Liver (tissue), 8 donors: ENCODE measurements at regions not wholly inside any gene's neighbourhood (a gene's known extent, or its start where the extent isn't known, plus 50 kb on each side); places are given as distances from the start of the nearest gene placed in this dataset.

Source experiments
- DNase-seq: peaks from one replicate; pipeline ENCODE4 v3.0.0-alpha.2; 2017; ENCODE audit warnings: low spot score
- H3K27ac ChIP-seq, 2 donors: one replicate each; pipeline ENCODE4 v1.7.0; 2013; ENCODE audit warnings: inconsistent platforms in 2 of 2, low read length in 2 of 2, control low read depth in 1 of 2, low read depth in 1 of 2, mild to moderate bottlenecking in 1 of 2
- H3K27me3 ChIP-seq, 4 donors: one replicate each; pipeline versions ENCODE4 v1.6.1 to v1.7.0; 2013; ENCODE audit warnings: low read length in 3 of 4, inconsistent platforms in 1 of 4, mild to moderate bottlenecking in 1 of 4, moderate library complexity in 1 of 4; ENCODE audit not compliant: control insufficient read depth in 4 of 4, insufficient read depth in 4 of 4
- H3K36me3 ChIP-seq, 4 donors: one replicate each; pipeline versions ENCODE4 v1.6.1 to v1.7.0; 2013; ENCODE audit warnings: low read length in 3 of 4, mild to moderate bottlenecking in 3 of 4, low read depth in 1 of 4, moderate library complexity in 1 of 4; ENCODE audit not compliant: control insufficient read depth in 4 of 4, insufficient read depth in 3 of 4
- H3K4me1 ChIP-seq, 4 donors: one replicate each; pipeline versions ENCODE4 v1.6.1 to v1.7.0; 2013; ENCODE audit warnings: low read length in 3 of 4, mild to moderate bottlenecking in 3 of 4, moderate library complexity in 1 of 4; ENCODE audit not compliant: control insufficient read depth in 4 of 4, insufficient read depth in 4 of 4
- H3K4me3 ChIP-seq, 3 donors: one replicate each; pipeline versions ENCODE4 v1.6.1 to v1.7.0; 2013; ENCODE audit warnings: low read length in 3 of 3, control low read depth in 1 of 3, low read depth in 1 of 3, mild to moderate bottlenecking in 1 of 3
- H3K9ac ChIP-seq, 2 donors: one replicate each; pipeline ENCODE4 v1.7.0; 2013; ENCODE audit warnings: low read length in 2 of 2, mild to moderate bottlenecking in 2 of 2, moderate library complexity in 2 of 2, control low read depth in 1 of 2, low read depth in 1 of 2
- H3K9me3 ChIP-seq, 4 donors: one replicate each; pipeline versions ENCODE4 v1.6.1 to v1.7.0; 2013; ENCODE audit warnings: low read length in 3 of 4; ENCODE audit not compliant: control insufficient read depth in 4 of 4
- ATF3 ChIP-seq: IDR thresholded peaks from 2 replicates; pipeline ENCODE4 v1.6.1; 2016; ENCODE audit warnings: antibody characterized with exemption
- CTCF ChIP-seq: fragments of 150-350 bp; IDR thresholded peaks from 2 replicates; pipeline ENCODE4 v1.5.1; 2017; ENCODE audit warnings: improper control_type of control experiment, low read depth, low read length; ENCODE audit not compliant: missing input control
- EGR1 ChIP-seq, 2 donors: IDR thresholded peaks; 2 replicates each; pipeline ENCODE4 v1.6.1; 2016 to 2018; ENCODE audit warnings: antibody characterized with exemption in 2 of 2, low read depth in 2 of 2
- FOXA1 ChIP-seq: IDR thresholded peaks from 2 replicates; pipeline ENCODE4 v1.6.1; 2016; ENCODE audit warnings: antibody characterized with exemption
- FOXA2 ChIP-seq: IDR thresholded peaks from 2 replicates; pipeline ENCODE4 v1.6.1; 2016; ENCODE audit warnings: antibody characterized with exemption
- GABPA ChIP-seq, 2 donors: IDR thresholded peaks in 1 of 2; conservative IDR thresholded peaks in 1 of 2; 2 replicates each; pipeline ENCODE4 v1.6.1; 2016; ENCODE audit warnings: antibody characterized with exemption in 2 of 2, mild to moderate bottlenecking in 1 of 2, moderate library complexity in 1 of 2
- HNF4A ChIP-seq, 2 donors: conservative IDR thresholded peaks; 2 replicates each; pipeline ENCODE4 v1.6.1; 2016; ENCODE audit warnings: antibody characterized with exemption in 2 of 2, mild to moderate bottlenecking in 2 of 2
- HNF4G ChIP-seq: IDR thresholded peaks from 2 replicates; pipeline ENCODE4 v1.6.1; 2016; ENCODE audit warnings: antibody characterized with exemption
- JUND ChIP-seq, 2 donors: IDR thresholded peaks; 2 replicates each; pipeline ENCODE4 v1.6.1; 2016; ENCODE audit warnings: antibody characterized with exemption in 2 of 2
- MAX ChIP-seq: IDR thresholded peaks from 2 replicates; pipeline ENCODE4 v1.6.1; 2016; ENCODE audit warnings: antibody characterized with exemption
- NR2F2 ChIP-seq: IDR thresholded peaks from 2 replicates; pipeline ENCODE4 v1.6.1; 2016; ENCODE audit warnings: antibody characterized with exemption
- RAD21 ChIP-seq, 2 donors: IDR thresholded peaks; 2 replicates each; pipeline ENCODE4 v1.6.1; 2016; ENCODE audit warnings: antibody characterized with exemption in 2 of 2, mild to moderate bottlenecking in 2 of 2
- REST ChIP-seq: IDR thresholded peaks from 2 replicates; pipeline ENCODE4 v1.6.1; 2016; ENCODE audit warnings: antibody characterized with exemption, mild to moderate bottlenecking
- RXRA ChIP-seq, 2 donors: IDR thresholded peaks; 2 replicates each; pipeline ENCODE4 v1.6.1; 2017 to 2018; ENCODE audit warnings: antibody characterized with exemption in 2 of 2, mild to moderate bottlenecking in 1 of 2
- SP1 ChIP-seq: IDR thresholded peaks from 2 replicates; pipeline ENCODE4 v1.6.1; 2018; ENCODE audit warnings: antibody characterized with exemption, mild to moderate bottlenecking
- TAF1 ChIP-seq: conservative IDR thresholded peaks from 2 replicates; pipeline ENCODE4 v1.6.1; 2016; ENCODE audit warnings: antibody characterized with exemption, mild to moderate bottlenecking
- YY1 ChIP-seq: IDR thresholded peaks from 2 replicates; pipeline ENCODE4 v1.6.1; 2016; ENCODE audit warnings: antibody characterized with exemption, mild to moderate bottlenecking
- ZBTB33 ChIP-seq: IDR thresholded peaks from 2 replicates; pipeline ENCODE4 v1.6.1; 2016; ENCODE audit warnings: antibody characterized with exemption
- whole genome bisulfite sequencing: extraction: QIAGEN DNeasy Blood & Tissue Kit; methylation state at CpG from one replicate; pipeline ENCODE4 v1.1.7; 2013; 5-methylcytosine and 5-hydroxymethylcytosine counted together
- donor health status: healthy.
- donor health status: healthy.
- donor health status: healthy.
- donor health status: healthy.
- donor health status: healthy.

DNA sequence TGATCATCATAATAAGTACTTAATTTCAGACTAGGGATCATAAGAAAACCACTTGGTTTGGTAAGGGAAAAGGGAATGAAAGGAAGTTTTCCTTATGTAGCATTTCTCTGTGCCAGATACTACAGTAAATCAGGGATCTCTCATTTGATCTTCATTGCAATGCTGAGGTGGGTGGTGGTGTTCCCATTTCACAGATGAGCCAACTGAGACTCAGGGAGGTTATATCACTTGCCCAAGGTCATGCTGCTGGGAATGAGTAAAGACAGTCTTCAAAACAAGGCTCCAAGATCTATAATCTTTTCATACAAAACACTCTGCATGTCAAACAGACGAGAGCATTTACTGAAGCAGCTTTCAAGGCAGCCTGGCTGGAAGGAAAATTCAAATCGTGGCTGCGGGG is 124.6 kb downstream of the GP2 start:
- H3K27ac ChIP-seq, result no peak overlapping the region
- H3K4me1 ChIP-seq, result no peaks in the 10 kb centered on the region
- H3K9me3 ChIP-seq, result peaks cover 0 to 2% (median 0%) of the 10 kb centered on the region in 4 donors
- no peaks in the 10 kb centered on the region for H3K36me3 ChIP-seq
- no peak overlapping the region for H3K9ac ChIP-seq
- no peak overlapping the region for H3K4me3 ChIP-seq
- WGBS, result 73% methylated on average over 3 of the region's 3 CpGs
- peaks cover 0 to 13% (median 2%) of the 10 kb centered on the region in 4 donors for H3K27me3 ChIP-seq
- no peak for DNase-seq
- TF ChIP-seq FOXA1, result no peak
- no peak for TF ChIP-seq NR2F2

DNA sequence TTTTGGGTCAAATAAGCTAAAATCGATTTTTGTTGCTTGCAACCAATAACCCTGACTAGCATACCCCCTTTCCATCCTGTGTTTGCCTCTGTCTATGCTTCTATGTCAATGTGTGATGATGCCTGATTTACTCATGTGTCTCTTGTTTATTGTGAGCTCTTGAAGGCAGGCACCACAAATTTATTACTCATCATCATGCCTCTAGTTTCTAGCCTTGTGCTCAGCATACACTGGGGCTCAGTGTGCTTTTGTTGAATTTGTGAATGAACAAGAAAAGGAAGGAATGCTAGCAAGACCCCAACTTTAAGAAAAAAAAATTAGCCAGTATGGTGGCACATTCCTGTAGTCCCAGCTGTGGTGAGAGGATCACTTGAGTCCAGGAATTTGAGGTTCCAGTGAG is 119.1 kb upstream of the GPR139 start:
- WGBS, result 27% methylated on average over 1 of the region's 1 CpG
- no peak overlapping the region for H3K4me3 ChIP-seq

More for the DNA sequence above, 119.1 kb upstream of the GPR139 start:
- no peaks in the 10 kb centered on the region for H3K36me3 ChIP-seq
- TF ChIP-seq YY1, result no peak
- no peak for TF ChIP-seq REST
- TF ChIP-seq ZBTB33, result no peak
- no peak for TF ChIP-seq RAD21 (IDR thresholded peaks at IDR 0.05)
- no peak for TF ChIP-seq JUND (IDR thresholded peaks at IDR 0.05)
- no peak for TF ChIP-seq FOXA2
- no peak for TF ChIP-seq EGR1 (IDR thresholded peaks at IDR 0.05; ENCODE audit: low read depth in 2 of 2)
- no peak for TF ChIP-seq SP1
- no peak for TF ChIP-seq TAF1
- TF ChIP-seq CTCF, result no peak
- no peak for TF ChIP-seq MAX
- no peak for TF ChIP-seq GABPA (IDR thresholded peaks at IDR 0.05 in 1 of 2, conservative IDR thresholded peaks at IDR 0.05 in 1 of 2)
- TF ChIP-seq ATF3, result no peak
- TF ChIP-seq HNF4A (conservative IDR thresholded peaks at IDR 0.05), result no peak
- TF ChIP-seq HNF4G, result no peak
- TF ChIP-seq NR2F2, result no peak
- TF ChIP-seq RXRA (IDR thresholded peaks at IDR 0.05), result no peak
- no peak overlapping the region for H3K9ac ChIP-seq
- no peak for DNase-seq
- H3K27ac ChIP-seq, result no peak overlapping the region
- H3K4me1 ChIP-seq, result no peaks in the 10 kb centered on the region
- peaks cover 0 to 2% (median 0%) of the 10 kb centered on the region in 4 donors for H3K27me3 ChIP-seq
- no peaks in the 10 kb centered on the region for H3K9me3 ChIP-seq
